K562 (cell line): ENCODE measurements at regions not wholly inside any gene's neighbourhood (a gene's known extent, or its start where the extent isn't known, plus 50 kb on each side); places are given as distances from the start of the nearest gene placed in this dataset.

ENCODE experiments used
- ATAC-seq: fragments of 200-7000 bp; cut with Tn5 transposase; 3 replicates; pipeline ENCODE4 v1.9.1; 2020; ENCODE audit warnings: moderate library complexity
- BruUV-seq: library from RNA; stranded (reverse); fragments of 400-500 nt; replicated peaks from 2 replicates; lab custom pipeline; 2021; lab: Mats Ljungman, UMichigan
- CTCF ChIA-PET: fragments of 300-600 bp; formaldehyde crosslinking; extraction: SDS; loops from one replicate; lab custom pipeline; 2021; ENCODE audit warnings: low intra/inter-chr PET ratio; lab: Yijun Ruan, JAX
- POLR2A ChIA-PET: fragments of 300-600, 350-650 bp; sonication (Branson Sonifier 250); formaldehyde crosslinking; extraction: SDS; loops from one replicate; lab custom pipeline; 2021; ENCODE audit warnings: antibody characterized with exemption, inconsistent platforms; lab: Yijun Ruan, JAX
- DNase-seq, 4 experiments: peaks; one replicate each; pipeline versions ENCODE4 v3.0.0 to v3.0.0-alpha.2; 2011 to 2018; ENCODE audit warnings: low spot score in 3 of 4, mixed read lengths in 3 of 4; ENCODE audit errors: extremely low read depth in 1 of 4
- FAIRE-seq: peaks from 2 replicates; lab custom pipeline; 2011; peaks lifted over from hg19 to GRCh38; lab: Jason Lieb, UNC
- H2AFZ ChIP-seq: 2 replicates; pipeline ENCODE4 v1.6.0; 2011; ENCODE audit warnings: low read depth, low read length, control low read depth, inconsistent platforms
- H3K27ac ChIP-seq: fragments of 200-600 bp; 3 replicates; pipeline ENCODE4 v1.8.0; 2011; ENCODE audit warnings: low read depth, mild to moderate bottlenecking, control low read depth, inconsistent platforms, low read length, moderate library complexity, mixed read lengths; ENCODE audit errors: extremely low read depth
- H3K27me3 ChIP-seq, 2 experiments: fragments of 300-600 bp in 1 of 2; 2 replicates in 1 of 2; 3 replicates in 1 of 2; pipeline versions ENCODE4 v1.6.0 to v1.8.0; 2011; ENCODE audit warnings: inconsistent platforms in 2 of 2, low read length in 2 of 2, mild to moderate bottlenecking in 1 of 2, mixed read lengths in 1 of 2, moderate library complexity in 1 of 2; ENCODE audit not compliant: control insufficient read depth in 2 of 2, insufficient read depth in 2 of 2
- H3K36me3 ChIP-seq: fragments of 300-600 bp; 3 replicates; pipeline ENCODE4 v1.8.0; 2011; ENCODE audit warnings: mild to moderate bottlenecking, low read length, inconsistent platforms; ENCODE audit not compliant: control insufficient read depth, insufficient read depth
- H3K4me1 ChIP-seq, 2 experiments: fragments of 200-600 bp in 1 of 2; replicated peaks in 1 of 2; 2 replicates in 1 of 2; 3 replicates in 1 of 2; pipeline versions ENCODE4 v1.5.1 to v1.8.0; 2011; ENCODE audit warnings: inconsistent platforms in 2 of 2, low read length in 2 of 2, mild to moderate bottlenecking in 1 of 2, mixed read lengths in 1 of 2, moderate library complexity in 1 of 2; ENCODE audit not compliant: control insufficient read depth in 2 of 2, insufficient read depth in 2 of 2
- H3K4me2 ChIP-seq: 2 replicates; pipeline ENCODE4 v1.6.1; 2011; ENCODE audit warnings: low read length, control low read depth, inconsistent platforms, mixed read lengths; ENCODE audit not compliant: insufficient read depth
- H3K4me3 ChIP-seq: fragments of 200-600 bp; sonication (generic), shearing (Covaris generic); 2 replicates; pipeline ENCODE4 v1.5.1; 2016; ENCODE audit warnings: control low read depth, inconsistent platforms
- H3K79me2 ChIP-seq: fragments of 200-600 bp; 3 replicates; pipeline ENCODE4 v1.8.0; 2011; ENCODE audit warnings: low read length, inconsistent platforms; ENCODE audit not compliant: control insufficient read depth, insufficient read depth
- H3K9ac ChIP-seq, 2 experiments: 2 replicates each; pipeline versions ENCODE4 v1.6.0 to v1.6.1; 2011; ENCODE audit warnings: low read depth in 2 of 2, low read length in 2 of 2, control low read depth in 1 of 2, inconsistent platforms in 1 of 2, mild to moderate bottlenecking in 1 of 2, mixed read lengths in 1 of 2; ENCODE audit not compliant: insufficient read depth in 1 of 2
- H3K9me1 ChIP-seq: one replicate; pipeline ENCODE4 v1.6.0; 2011; ENCODE audit warnings: inconsistent platforms, mild to moderate bottlenecking, low read length, moderate library complexity; ENCODE audit not compliant: control insufficient read depth, insufficient read depth
- H3K9me3 ChIP-seq: replicated peaks from 2 replicates; pipeline ENCODE4 v1.5.1; 2011; ENCODE audit warnings: low read depth, low read length, inconsistent platforms; ENCODE audit not compliant: control insufficient read depth, insufficient read depth
- H4K20me1 ChIP-seq: replicated peaks from 2 replicates; pipeline ENCODE4 v1.6.1; 2011; ENCODE audit warnings: low read length, inconsistent platforms, mixed read lengths; ENCODE audit not compliant: control insufficient read depth, insufficient read depth
- KDM4B ChIP-seq, 2 experiments: fragments of 450-650 bp in 1 of 2; sonication (generic) in 1 of 2; IDR thresholded peaks; 2 replicates each; pipeline ENCODE4 v1.6.1; 2016 to 2017; ENCODE audit warnings: borderline replicate concordance in 2 of 2, antibody characterized with exemption in 1 of 2, low read depth in 1 of 2, mild to moderate bottlenecking in 1 of 2
- NR2C2 ChIP-seq, 2 experiments: fragments of 200-800 bp in 1 of 2; sonication (Bioruptor generic) in 1 of 2; sonication (generic) in 1 of 2; formaldehyde crosslinking in 1 of 2; IDR thresholded peaks; 2 replicates each; pipeline versions ENCODE4 v1.6.1 to v1.8.0; 2016 to 2022; ENCODE audit warnings: mild to moderate bottlenecking in 1 of 2, missing compliant biosample characterization in 1 of 2, missing genetic modification characterization in 1 of 2, missing genetic modification reagents in 1 of 2
- PCBP1 ChIP-seq: fragments of 200-400 bp; formaldehyde crosslinking; IDR thresholded peaks from 2 replicates; pipeline ENCODE4 v1.6.1; 2018; ENCODE audit warnings: mild to moderate bottlenecking, low read depth, low read length; ENCODE audit not compliant: poor library complexity, severe bottlenecking
- RBM25 ChIP-seq: fragments of 200-400 bp; formaldehyde crosslinking; IDR thresholded peaks from 2 replicates; pipeline ENCODE4 v1.6.1; 2018; ENCODE audit warnings: low read length, low read depth, moderate library complexity; ENCODE audit not compliant: severe bottlenecking
- ZBTB12 ChIP-seq: fragments of 250-450 bp; sonication (Bioruptor Pico); IDR thresholded peaks from 2 replicates; pipeline ENCODE4 v1.4.0; 2020
- ZC3H4 ChIP-seq: sonication (generic); formaldehyde crosslinking; IDR thresholded peaks from 2 replicates; pipeline ENCODE4 v1.9.0; 2021; ENCODE audit warnings: missing genetic modification reagents, borderline replicate concordance
- ZNF174 ChIP-seq: fragments of 250-450 bp; sonication (Bioruptor Pico); IDR thresholded peaks from 2 replicates; pipeline ENCODE4 v1.4.0; 2020; ENCODE audit warnings: mild to moderate bottlenecking
- WGBS: fragments of 100-300 bp; shearing (Covaris generic); methylation state at CpG from one replicate; pipeline ENCODE4 v1.1.6; 2016; ENCODE audit warnings: low coverage, mixed read lengths; ENCODE audit not compliant: insufficient coverage; ENCODE audit errors: missing lambda C conversion rate; 5-methylcytosine and 5-hydroxymethylcytosine counted together
- in situ Hi-C: fragments of 300-500 bp; cut with MboI; formaldehyde crosslinking; loops from 4 replicates; pipeline ENCODE4 v1.15.0; 2018; ENCODE audit warnings: inconsistent platforms, mixed read lengths
- intact Hi-C: fragments of 100-400 bp; cut with micrococcal nuclease; formaldehyde crosslinking; loops from 2 replicates; pipeline ENCODE4 v1.14.2; 2022

- DNase-seq (no peak), ATAC-seq (peak; percentile 34), FAIRE-seq (no peak)
- Histone ChIP-seq H3K4me1 (peaks cover 0 to 8% of the 10 kb centered on the region in 2 experiments; a peak in 1 of 5 replicates), H3K9ac (no peak overlapping the region), H4K20me1 (no peaks in the 10 kb centered on the region), H3K4me3 (no peak overlapping the region), H3K9me1 (no peaks in the 10 kb centered on the region), H2AFZ (peak overlapping the region; percentile 17; the same call in 1 of the 2 replicates), H3K4me2 (peak overlapping the region; percentile 18), H3K9me3 (no peaks in the 10 kb centered on the region), H3K79me2 (no peaks in the 10 kb centered on the region), H3K36me3 (no peaks in the 10 kb centered on the region), H3K27ac (no peak overlapping the region), H3K27me3 (no peaks in the 10 kb centered on the region)
- in situ Hi-C loops: no loop called here
- intact Hi-C loops: no loop called here
- WGBS: 27% methylated on average over 1 of the region's 1 CpG
- TF ChIP-seq RBM25 (no peak), ZBTB12 (no peak), ZC3H4 (CRISPR knock-in tag) (no peak), PCBP1 (no peak), ZNF174 (no peak), NR2C2 (CRISPR knock-in tag; IDR thresholded peaks at IDR 0.05) (no peak), NR2C2 (tag; IDR thresholded peaks at IDR 0.05) (no peak), KDM4B (IDR thresholded peaks at IDR 0.05; ENCODE audit: borderline replicate concordance in 2 of 2, low read depth in 1 of 2) (no peak)
- BruUV-seq: no TSS peak
- ChIA-PET CTCF (no interaction called here), POLR2A (interaction anchor here (0.5 kb wide), 1 partner anchor 1699 kb away, joined by 3 read pairs; no protein-coding TSS in a partner anchor)
Measured at GRCh38 chr10:89092439-89092838, 101.8 kb downstream of the FAS start.
